ENCODE measurements at regions not wholly inside any gene's neighbourhood (a gene's known extent, or its start where the extent isn't known, plus 50 kb on each side); places are given as distances from the start of the nearest gene placed in this dataset.

DNA sequence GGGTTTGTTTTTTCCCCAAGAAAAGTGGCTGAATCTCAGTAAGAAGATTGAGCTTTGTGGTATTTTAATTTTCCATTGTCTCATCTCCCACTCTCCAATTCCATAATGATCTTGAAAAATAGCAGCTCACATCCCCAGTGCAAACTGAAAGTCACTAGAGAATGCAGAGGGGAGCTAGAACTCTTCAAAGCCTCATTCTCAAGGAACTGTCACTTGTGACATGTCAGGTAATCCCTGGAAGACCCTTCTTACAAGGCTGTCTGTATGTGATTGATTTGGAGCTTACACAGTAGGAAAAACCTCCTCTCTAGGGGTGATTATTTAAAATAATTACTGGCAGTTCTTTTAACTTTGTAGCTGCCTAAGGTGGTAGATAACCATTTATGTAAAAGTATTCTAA is 420.4 kb downstream of the CDH26 start:
- H3K27me3 ChIP-seq: no peaks in the 10 kb centered on the region

DNA sequence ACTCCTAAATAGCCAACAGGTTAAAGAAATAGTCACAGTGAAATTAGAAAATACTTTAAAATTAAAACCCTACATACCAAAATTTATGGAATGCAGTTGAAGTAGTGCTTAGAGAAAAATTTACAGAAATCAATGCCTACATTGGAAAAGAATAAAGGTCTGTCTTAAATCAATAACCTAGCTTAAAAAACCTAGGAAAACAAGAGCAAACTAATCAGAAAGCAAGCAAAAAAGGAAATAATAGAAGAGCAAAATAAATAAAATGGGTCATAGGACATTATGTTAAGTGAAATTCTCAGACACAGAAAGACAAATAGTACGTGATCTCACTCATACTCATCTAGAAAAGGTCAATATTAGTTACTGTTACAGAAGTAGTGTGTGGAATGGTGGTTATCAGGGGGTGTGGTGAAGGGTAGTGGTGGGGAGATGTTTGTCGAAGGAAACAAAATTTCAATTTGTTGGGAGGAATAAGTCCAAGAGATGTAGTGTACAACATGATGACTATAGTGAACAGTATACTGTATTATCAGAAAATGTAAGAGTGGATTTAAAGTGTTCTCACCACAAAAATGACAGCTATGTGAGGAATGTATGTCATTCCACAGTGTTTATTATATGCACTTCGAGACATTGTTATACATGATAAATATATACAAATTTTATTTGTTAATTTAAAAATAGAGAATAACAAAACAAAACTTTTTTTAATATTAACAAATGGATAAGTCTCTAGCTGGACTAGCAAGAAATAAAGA is 423.6 kb downstream of the CDH26 start:
- intact Hi-C loops (cut with DNase I): no loop called here
- no peak for DNase-seq (ENCODE audit: low spot score in 2 of 2)
- no peaks in the 10 kb centered on the region for H3K4me1 ChIP-seq
- no peaks in the 10 kb centered on the region for H3K27me3 ChIP-seq
- no peak overlapping the region for H3K4me3 ChIP-seq
- TF ChIP-seq CTCF (IDR thresholded peaks at IDR 0.05): no peak
- H3K9me3 ChIP-seq: no peaks in the 10 kb centered on the region
- H3K36me3 ChIP-seq: no peaks in the 10 kb centered on the region
- no peak overlapping the region for H3K27ac ChIP-seq

More for the DNA sequence above, 420.4 kb downstream of the CDH26 start:
- TF ChIP-seq CTCF (IDR thresholded peaks at IDR 0.05): no peak
- Histone ChIP-seq H3K4me3 (no peak overlapping the region), H3K36me3 (no peaks in the 10 kb centered on the region), H3K27ac (no peak overlapping the region), H3K4me1 (no peaks in the 10 kb centered on the region), H3K9me3 (no peaks in the 10 kb centered on the region)
- no peak for DNase-seq (ENCODE audit: low spot score in 2 of 2)
- intact Hi-C loops (cut with DNase I): no loop called here

- no peaks in the 10 kb centered on the region for H3K4me1 ChIP-seq
- H3K36me3 ChIP-seq: no peaks in the 10 kb centered on the region
- no peak overlapping the region for H3K27ac ChIP-seq
- TF ChIP-seq CTCF (IDR thresholded peaks at IDR 0.05): no peak
- no peak for DNase-seq (ENCODE audit: low spot score in 2 of 2)
- no peaks in the 10 kb centered on the region for H3K9me3 ChIP-seq
- no peak overlapping the region for H3K4me3 ChIP-seq
- H3K27me3 ChIP-seq: no peaks in the 10 kb centered on the region
- intact Hi-C loops (cut with DNase I): no loop called here
Observed at GRCh38 chr20:60389441-60389840, 431.2 kb downstream of the CDH26 start.

- TF ChIP-seq CTCF (IDR thresholded peaks at IDR 0.05): no peak
- Histone ChIP-seq H3K27me3 (no peaks in the 10 kb centered on the region), H3K9me3 (no peaks in the 10 kb centered on the region), H3K4me3 (no peak overlapping the region), H3K4me1 (no peaks in the 10 kb centered on the region), H3K36me3 (no peaks in the 10 kb centered on the region), H3K27ac (no peak overlapping the region)
- intact Hi-C loops (cut with DNase I): no loop called here
- no peak for DNase-seq (ENCODE audit: low spot score in 2 of 2)
Observed at GRCh38 chr20:60389882-60390281, 431.7 kb downstream of the CDH26 start.

DNA sequence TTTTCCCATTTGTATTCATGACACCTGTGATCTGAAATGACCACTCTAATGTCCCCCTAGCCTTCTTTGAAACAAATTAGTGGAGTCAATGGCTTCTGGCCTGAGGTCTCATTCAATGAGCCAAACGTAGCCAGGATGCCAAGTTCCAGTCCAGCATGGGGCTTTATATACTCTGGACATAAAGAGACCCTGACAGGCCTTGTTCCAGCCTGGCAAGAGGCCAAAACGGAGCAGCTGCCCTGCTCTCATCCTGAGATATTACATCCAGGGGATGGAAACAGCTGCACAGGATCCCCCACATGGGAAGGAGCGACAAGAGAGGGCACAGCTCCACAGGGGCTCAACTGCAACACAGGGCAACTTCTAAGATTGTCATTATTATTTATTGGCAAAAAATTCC is 437.8 kb downstream of the CDH26 start:
- intact Hi-C loops (cut with DNase I): no loop called here
- Histone ChIP-seq H3K27ac (no peak overlapping the region), H3K9me3 (no peaks in the 10 kb centered on the region), H3K27me3 (no peaks in the 10 kb centered on the region), H3K4me1 (no peaks in the 10 kb centered on the region), H3K4me3 (no peak overlapping the region), H3K36me3 (no peaks in the 10 kb centered on the region)
- TF ChIP-seq CTCF (IDR thresholded peaks at IDR 0.05): no peak
- DNase-seq (ENCODE audit: low spot score in 2 of 2): no peak

- intact Hi-C loops (cut with DNase I): no loop called here
- Histone ChIP-seq H3K36me3 (no peaks in the 10 kb centered on the region), H3K27me3 (no peaks in the 10 kb centered on the region), H3K9me3 (no peaks in the 10 kb centered on the region), H3K4me1 (no peaks in the 10 kb centered on the region), H3K4me3 (no peak overlapping the region), H3K27ac (no peak overlapping the region)
- TF ChIP-seq CTCF (IDR thresholded peaks at IDR 0.05): no peak
- DNase-seq (ENCODE audit: low spot score in 2 of 2): no peak
Observed at GRCh38 chr20:60400567-60400966, 442.3 kb downstream of the CDH26 start.

Measured in ascending aorta (tissue), 2 donors.